ENCODE measurements at regions not wholly inside any gene's neighbourhood (a gene's known extent, or its start where the extent isn't known, plus 50 kb on each side); places are given as distances from the start of the nearest gene placed in this dataset.

GRCh38 chr2:138121666-138122661, 157.7 kb downstream of the HNMT start:
- H3K4me3 ChIP-seq (ENCODE audit: low read depth, low read length): no peak overlapping the region
- no peak for TF ChIP-seq CTCF (conservative IDR thresholded peaks at IDR 0.05; ENCODE audit: low read depth, low read length)
- DNase-seq (ENCODE audit: low read depth): no peak

- TF ChIP-seq CTCF (conservative IDR thresholded peaks at IDR 0.05; ENCODE audit: low read depth, low read length): no peak
- no peak overlapping the region for H3K4me3 ChIP-seq (ENCODE audit: low read depth, low read length)
- DNase-seq (ENCODE audit: low read depth): no peak
Measured at GRCh38 chr2:138122891-138123290, 158.6 kb downstream of the HNMT start.

GRCh38 chr2:138123741-138124140, 159.5 kb downstream of the HNMT start:
- no peak for TF ChIP-seq CTCF (conservative IDR thresholded peaks at IDR 0.05; ENCODE audit: low read depth, low read length)
- no peak for DNase-seq (ENCODE audit: low read depth)
- no peak overlapping the region for H3K4me3 ChIP-seq (ENCODE audit: low read depth, low read length)

- DNase-seq (ENCODE audit: low read depth): no peak
- no peak overlapping the region for H3K4me3 ChIP-seq (ENCODE audit: low read depth, low read length)
- TF ChIP-seq CTCF (conservative IDR thresholded peaks at IDR 0.05; ENCODE audit: low read depth, low read length): no peak
Measured at GRCh38 chr2:138124521-138124920, 160.2 kb downstream of the HNMT start.

- TF ChIP-seq CTCF (conservative IDR thresholded peaks at IDR 0.05; ENCODE audit: low read depth, low read length): no peak
- H3K4me3 ChIP-seq (ENCODE audit: low read depth, low read length): no peak overlapping the region
- no peak for DNase-seq (ENCODE audit: low read depth)
Measured at GRCh38 chr2:138125306-138126288, 161.3 kb downstream of the HNMT start.

- no peak overlapping the region for H3K4me3 ChIP-seq (ENCODE audit: low read depth, low read length)
- no peak for DNase-seq (ENCODE audit: low read depth)
- no peak for TF ChIP-seq CTCF (conservative IDR thresholded peaks at IDR 0.05; ENCODE audit: low read depth, low read length)
Measured at GRCh38 chr2:138132108-138132507, 167.8 kb downstream of the HNMT start.
